ENCODE measurements at regions not wholly inside any gene's neighbourhood (a gene's known extent, or its start where the extent isn't known, plus 50 kb on each side); places are given as distances from the start of the nearest gene placed in this dataset.

GRCh38 chr20:41925476-41925875 is 307.3 kb upstream of the CHD6 start:
- WGBS, 2 experiments (ENCODE audit: extremely low coverage in 2 of 2, insufficient read length in 1 of 2) = no CpG with 5 or more reads among the region's 4 CpGs
- ChIA-PET CTCF (no interaction called here), POLR2A (ENCODE audit: unreplicated experiment) (no interaction called here)
- H2BK15ac ChIP-seq (ENCODE audit: low read depth, low read length) = no peak overlapping the region
- DNase-seq (no peak), ATAC-seq (ENCODE audit: low read depth) (no peak)
- peaks cover 14% of the 10 kb centered on the region; the same call in 1 of the 2 replicates for H3K9me3 ChIP-seq (ENCODE audit: control insufficient read depth, insufficient read depth, low read length)
- no peak overlapping the region for H4K8ac ChIP-seq (ENCODE audit: low read depth in 2 of 2, low read length in 2 of 2)
- intact Hi-C loops (cut with micrococcal nuclease) (no loop called here), dilution Hi-C loops (cut with HindIII; ENCODE audit: low sequenced_read_pairs, unreplicated experiment) (no loop called here), in situ Hi-C loops (cut with MboI; ENCODE audit: low sequenced_read_pairs) (no loop called here)
- H2AK9ac ChIP-seq (replicated peaks; ENCODE audit: low read depth, low read length, poor library complexity) = no peak overlapping the region
- no peak overlapping the region for H3K14ac ChIP-seq (replicated peaks; ENCODE audit: low read depth, low read length)
- no peak overlapping the region for H3K4me2 ChIP-seq (ENCODE audit: low read depth, low read length)
- no peaks in the 10 kb centered on the region for H4K20me1 ChIP-seq (ENCODE audit: insufficient read depth, low read length)
- H3K4me1 ChIP-seq (ENCODE audit: control insufficient read depth, insufficient read depth, low read length) = no peaks in the 10 kb centered on the region
- H3K9me1 ChIP-seq (ENCODE audit: insufficient read depth, low read length) = no peaks in the 10 kb centered on the region
- H4K5ac ChIP-seq (ENCODE audit: low read depth, low read length) = no peak overlapping the region
- no peak overlapping the region for H2AFZ ChIP-seq (replicated peaks; ENCODE audit: low read length, poor library complexity)
- no peak overlapping the region for H3K27ac ChIP-seq (ENCODE audit: insufficient read depth, low read length)
- H2BK120ac ChIP-seq (ENCODE audit: low read depth, low read length) = no peak overlapping the region
- BruUV-seq (replicated peaks) = no TSS peak
- no peaks in the 10 kb centered on the region for H3K36me3 ChIP-seq (ENCODE audit: control insufficient read depth, insufficient read depth, low read length)
- no peak overlapping the region for H3K4ac ChIP-seq (ENCODE audit: low read depth, low read length)
- H4K91ac ChIP-seq (ENCODE audit: insufficient read depth, low read depth, low read length) = no peak overlapping the region
- H3K4me3 ChIP-seq (ENCODE audit: insufficient read depth, low read depth, low read length) = no peak overlapping the region
- no peak overlapping the region for H3K9ac ChIP-seq (ENCODE audit: low read depth, low read length)
- no peak overlapping the region for H3K23ac ChIP-seq (ENCODE audit: low read depth, low read length)
- H3K18ac ChIP-seq (ENCODE audit: low read depth, low read length) = no peak overlapping the region
- no peak overlapping the region for H2AK5ac ChIP-seq (ENCODE audit: low read depth, low read length)
- no peak overlapping the region for H3K56ac ChIP-seq (ENCODE audit: extremely low read depth, insufficient read depth, low read length)
- H3K27me3 ChIP-seq (ENCODE audit: control insufficient read depth, insufficient read depth, low read length) = no peaks in the 10 kb centered on the region
- no peak overlapping the region for H2BK20ac ChIP-seq (ENCODE audit: low read depth, low read length)
- TF ChIP-seq ELK1 (IDR thresholded peaks at IDR 0.05; ENCODE audit: borderline replicate concordance, low read depth, low read length) (no peak), RAD21 (IDR thresholded peaks at IDR 0.05; ENCODE audit: low read length) (no peak)
- H2BK5ac ChIP-seq (ENCODE audit: low read depth, low read length, poor library complexity, severe bottlenecking) = no peak overlapping the region
- no peaks in the 10 kb centered on the region for H3K79me1 ChIP-seq (ENCODE audit: low read depth in 1 of 2, low read length in 2 of 2)
